ENCODE measurements at regions not wholly inside any gene's neighbourhood (a gene's known extent, or its start where the extent isn't known, plus 50 kb on each side); places are given as distances from the start of the nearest gene placed in this dataset.

GRCh38 chr12:89936631-89937030 lies 228.0 kb upstream of the ATP2B1 start:
- DNase-seq (no peak), ATAC-seq (no peak)
- Histone ChIP-seq H3K4me3 (no peak overlapping the region), H3K4me1 (peaks cover 0 to 11% (median 0%) of the 10 kb centered on the region in 12 donors), H3K9me3 (no peaks in the 10 kb centered on the region), H3K27ac (no peak overlapping the region), H3K36me3 (no peaks in the 10 kb centered on the region), H3K27me3 (no peaks in the 10 kb centered on the region)
- 54 to 64% (median 62%) methylated on average over 3 of the region's 3 CpGs for WGBS, 4 donors
- TF ChIP-seq CTCF (IDR thresholded peaks at IDR 0.05) (no peak), POLR2A (IDR thresholded peaks at IDR 0.05) (no peak)
- intact Hi-C loops (cut with DNase I) = no loop called here

- no peak for TF ChIP-seq POLR2A (IDR thresholded peaks at IDR 0.05)
- no peak for TF ChIP-seq CTCF (IDR thresholded peaks at IDR 0.05)
- 78 to 85% (median 82%) methylated on average over 6 of the region's 6 CpGs for WGBS, 4 donors
- Histone ChIP-seq H3K36me3 (no peaks in the 10 kb centered on the region), H3K9me3 (no peaks in the 10 kb centered on the region), H3K4me3 (no peak overlapping the region), H3K4me1 (peaks cover 0 to 11% (median 0%) of the 10 kb centered on the region in 12 donors), H3K27ac (no peak overlapping the region), H3K27me3 (no peaks in the 10 kb centered on the region)
- ATAC-seq (no peak), DNase-seq (no peak)
- intact Hi-C loops (cut with DNase I) = no loop called here
Measured at GRCh38 chr12:89935850-89936249, 227.2 kb upstream of the ATP2B1 start.

GRCh38 chr12:89933911-89934310 lies 225.3 kb upstream of the ATP2B1 start:
- Histone ChIP-seq H3K9me3 (no peaks in the 10 kb centered on the region), H3K36me3 (no peaks in the 10 kb centered on the region), H3K27ac (no peak overlapping the region), H3K4me3 (no peak overlapping the region), H3K4me1 (peaks cover 0 to 11% (median 0%) of the 10 kb centered on the region in 12 donors), H3K27me3 (no peaks in the 10 kb centered on the region)
- DNase-seq (no peak), ATAC-seq (no peak)
- intact Hi-C loops (cut with DNase I) = no loop called here
- WGBS, 4 donors = 88 to 93% (median 89%) methylated on average over 1 of the region's 1 CpG
- no peak for TF ChIP-seq POLR2A (IDR thresholded peaks at IDR 0.05)
- no peak for TF ChIP-seq CTCF (IDR thresholded peaks at IDR 0.05)

- peaks cover 0 to 11% (median 0%) of the 10 kb centered on the region in 12 donors for H3K4me1 ChIP-seq
- no peak for TF ChIP-seq POLR2A (IDR thresholded peaks at IDR 0.05)
- no peak for TF ChIP-seq CTCF (IDR thresholded peaks at IDR 0.05)
- ATAC-seq (no peak), DNase-seq (no peak)
- intact Hi-C loops (cut with DNase I) = no loop called here
- H3K36me3 ChIP-seq = no peaks in the 10 kb centered on the region
- H3K9me3 ChIP-seq = no peaks in the 10 kb centered on the region
- no peak overlapping the region for H3K27ac ChIP-seq
- H3K4me3 ChIP-seq = no peak overlapping the region
- WGBS, 4 donors = 71 to 91% (median 88%) methylated on average over 4 of the region's 4 CpGs
- H3K27me3 ChIP-seq = no peaks in the 10 kb centered on the region
Measured at GRCh38 chr12:89932954-89933353, 224.3 kb upstream of the ATP2B1 start.

Data from heart left ventricle (tissue), 16 donors.